Loucy (cell line): ENCODE measurements at regions not wholly inside any gene's neighbourhood (a gene's known extent, or its start where the extent isn't known, plus 50 kb on each side); places are given as distances from the start of the nearest gene placed in this dataset.

Source experiments
- EZH2phosphoT487 ChIP-seq: fragments of 200-600 bp; IDR thresholded peaks from 2 replicates; pipeline ENCODE4 v1.6.1; 2018; ENCODE audit warnings: antibody characterized with exemption, mild to moderate bottlenecking, moderate library complexity, borderline replicate concordance
- TF ChIP-seq, protein P1 (sequence below): fragments of 200-600 bp; sonication (generic); conservative IDR thresholded peaks from 2 replicates; pipeline ENCODE4 v1.5.1; 2014; ENCODE audit warnings: mild to moderate bottlenecking, antibody characterized with exemption, low read length

GRCh38 chr2:23268467-23269263, 116.3 kb upstream of the KLHL29 start:
- TF ChIP-seq, protein P1, sequence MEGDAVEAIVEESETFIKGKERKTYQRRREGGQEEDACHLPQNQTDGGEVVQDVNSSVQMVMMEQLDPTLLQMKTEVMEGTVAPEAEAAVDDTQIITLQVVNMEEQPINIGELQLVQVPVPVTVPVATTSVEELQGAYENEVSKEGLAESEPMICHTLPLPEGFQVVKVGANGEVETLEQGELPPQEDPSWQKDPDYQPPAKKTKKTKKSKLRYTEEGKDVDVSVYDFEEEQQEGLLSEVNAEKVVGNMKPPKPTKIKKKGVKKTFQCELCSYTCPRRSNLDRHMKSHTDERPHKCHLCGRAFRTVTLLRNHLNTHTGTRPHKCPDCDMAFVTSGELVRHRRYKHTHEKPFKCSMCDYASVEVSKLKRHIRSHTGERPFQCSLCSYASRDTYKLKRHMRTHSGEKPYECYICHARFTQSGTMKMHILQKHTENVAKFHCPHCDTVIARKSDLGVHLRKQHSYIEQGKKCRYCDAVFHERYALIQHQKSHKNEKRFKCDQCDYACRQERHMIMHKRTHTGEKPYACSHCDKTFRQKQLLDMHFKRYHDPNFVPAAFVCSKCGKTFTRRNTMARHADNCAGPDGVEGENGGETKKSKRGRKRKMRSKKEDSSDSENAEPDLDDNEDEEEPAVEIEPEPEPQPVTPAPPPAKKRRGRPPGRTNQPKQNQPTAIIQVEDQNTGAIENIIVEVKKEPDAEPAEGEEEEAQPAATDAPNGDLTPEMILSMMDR: no peak
- no peak for TF ChIP-seq EZH2phosphoT487
